Pancreas (tissue), 10 donors: ENCODE measurements at regions not wholly inside any gene's neighbourhood (a gene's known extent, or its start where the extent isn't known, plus 50 kb on each side); places are given as distances from the start of the nearest gene placed in this dataset.

Experiments
- ATAC-seq, 4 donors: fragments of 200-7000 bp; cut with Tn5 transposase; one replicate each; pipeline versions ENCODE4 v1.8.0 to v1.9.1; 2020; ENCODE audit warnings: mild to moderate bottlenecking in 4 of 4, moderate library complexity in 4 of 4
- DNase-seq, 6 donors: peaks; one replicate each; pipeline ENCODE4 v3.0.0-alpha.2; 2020
- FAIRE-seq: peaks from 2 replicates; lab custom pipeline; 2012; peaks lifted over from hg19 to GRCh38; lab: Jason Lieb, UNC
- H3K27ac ChIP-seq, 4 donors: fragments of 200-600 bp; sonication (generic); 1 replicate in 3 of 4; 2 replicates in 1 of 4; pipeline versions ENCODE4 v1.5.0 to v1.8.0; 2020
- H3K27me3 ChIP-seq, 4 donors: fragments of 200-600 bp; one replicate each; pipeline ENCODE4 v1.8.0; 2021
- H3K36me3 ChIP-seq, 3 donors: fragments of 200-600 bp; sonication (generic) in 1 of 3; one replicate each; pipeline versions ENCODE4 v1.5.0 to v1.8.0; 2020 to 2021
- H3K4me1 ChIP-seq, 3 donors: fragments of 200-600 bp; one replicate each; pipeline ENCODE4 v1.8.0; 2021
- H3K4me3 ChIP-seq, 4 donors: fragments of 200-600 bp; sonication (generic) in 2 of 4; one replicate each; pipeline versions ENCODE4 v1.5.0 to v1.8.0; 2020 to 2021
- H3K9me3 ChIP-seq, 4 donors: fragments of 200-600 bp; one replicate each; pipeline ENCODE4 v1.8.0; 2021
- WGBS, 2 donors: extraction: QIAGEN DNeasy Blood & Tissue Kit; methylation state at CpG; one replicate each; pipeline ENCODE4 v1.1.7; 2013; 5-methylcytosine and 5-hydroxymethylcytosine counted together
- intact Hi-C, 3 donors: fragments of 100-400 bp; cut with DNase I; formaldehyde crosslinking; loops; one replicate each; pipeline versions ENCODE4 v1.11.1 to v1.14.2; 2022
- TF ChIP-seq, protein P1 (sequence below), 4 donors: fragments of 200-600 bp; sonication (generic) in 3 of 4; IDR thresholded peaks; one replicate each; pipeline versions ENCODE4 v1.5.0 to v1.8.0; 2021; ENCODE audit warnings: antibody characterized with exemption in 4 of 4
- donor health status: healthy with polysubstance abuse.
- donor health status: DM: no; HTN: no; CAD: no; lungs with moderate emphysema.
- donor health status: DM: no; HTN: no; CAD: no.
- donor health status: control.
- donor health status: control.
- donor health status: Bipolar disorder and iron deficiency.
- donor health status: DM: yes; HTN: yes; CAD: no.
- donor health status: DM: no; HTN: no; CAD: no.
- donor health status: DM: no; HTN: no; CAD: no.
- donor health status: DM: yes; HTN: yes; CAD: no.

DNA sequence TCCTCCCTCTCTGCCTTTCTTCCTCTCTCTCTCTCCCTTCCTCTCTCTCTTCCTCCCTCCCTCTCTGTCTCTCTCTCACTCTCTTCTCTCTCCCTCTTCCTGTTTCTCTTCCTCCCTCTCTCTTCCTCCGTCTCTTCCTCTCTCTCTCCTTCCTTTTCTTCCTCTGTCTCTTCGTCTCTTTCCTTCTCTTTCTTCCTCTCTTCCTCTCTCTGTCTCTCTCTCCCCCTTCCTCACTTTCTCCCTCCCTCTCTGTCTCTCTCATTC is 295.3 kb downstream of the ASMT start:
- WGBS, 2 donors = 53 to 62% methylated on average over 2 of the region's 2 CpGs
- intact Hi-C loops = no loop called here
- no peak overlapping the region for H3K4me3 ChIP-seq
- FAIRE-seq (no peak), DNase-seq (no peak), ATAC-seq (no peak)
- H3K27ac ChIP-seq = no peak overlapping the region
- H3K9me3 ChIP-seq = no peaks in the 10 kb centered on the region
- no peaks in the 10 kb centered on the region for H3K4me1 ChIP-seq
- TF ChIP-seq, protein P1, sequence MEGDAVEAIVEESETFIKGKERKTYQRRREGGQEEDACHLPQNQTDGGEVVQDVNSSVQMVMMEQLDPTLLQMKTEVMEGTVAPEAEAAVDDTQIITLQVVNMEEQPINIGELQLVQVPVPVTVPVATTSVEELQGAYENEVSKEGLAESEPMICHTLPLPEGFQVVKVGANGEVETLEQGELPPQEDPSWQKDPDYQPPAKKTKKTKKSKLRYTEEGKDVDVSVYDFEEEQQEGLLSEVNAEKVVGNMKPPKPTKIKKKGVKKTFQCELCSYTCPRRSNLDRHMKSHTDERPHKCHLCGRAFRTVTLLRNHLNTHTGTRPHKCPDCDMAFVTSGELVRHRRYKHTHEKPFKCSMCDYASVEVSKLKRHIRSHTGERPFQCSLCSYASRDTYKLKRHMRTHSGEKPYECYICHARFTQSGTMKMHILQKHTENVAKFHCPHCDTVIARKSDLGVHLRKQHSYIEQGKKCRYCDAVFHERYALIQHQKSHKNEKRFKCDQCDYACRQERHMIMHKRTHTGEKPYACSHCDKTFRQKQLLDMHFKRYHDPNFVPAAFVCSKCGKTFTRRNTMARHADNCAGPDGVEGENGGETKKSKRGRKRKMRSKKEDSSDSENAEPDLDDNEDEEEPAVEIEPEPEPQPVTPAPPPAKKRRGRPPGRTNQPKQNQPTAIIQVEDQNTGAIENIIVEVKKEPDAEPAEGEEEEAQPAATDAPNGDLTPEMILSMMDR (IDR thresholded peaks at IDR 0.05) = no peak
- no peaks in the 10 kb centered on the region for H3K36me3 ChIP-seq
- H3K27me3 ChIP-seq = no peaks in the 10 kb centered on the region

DNA sequence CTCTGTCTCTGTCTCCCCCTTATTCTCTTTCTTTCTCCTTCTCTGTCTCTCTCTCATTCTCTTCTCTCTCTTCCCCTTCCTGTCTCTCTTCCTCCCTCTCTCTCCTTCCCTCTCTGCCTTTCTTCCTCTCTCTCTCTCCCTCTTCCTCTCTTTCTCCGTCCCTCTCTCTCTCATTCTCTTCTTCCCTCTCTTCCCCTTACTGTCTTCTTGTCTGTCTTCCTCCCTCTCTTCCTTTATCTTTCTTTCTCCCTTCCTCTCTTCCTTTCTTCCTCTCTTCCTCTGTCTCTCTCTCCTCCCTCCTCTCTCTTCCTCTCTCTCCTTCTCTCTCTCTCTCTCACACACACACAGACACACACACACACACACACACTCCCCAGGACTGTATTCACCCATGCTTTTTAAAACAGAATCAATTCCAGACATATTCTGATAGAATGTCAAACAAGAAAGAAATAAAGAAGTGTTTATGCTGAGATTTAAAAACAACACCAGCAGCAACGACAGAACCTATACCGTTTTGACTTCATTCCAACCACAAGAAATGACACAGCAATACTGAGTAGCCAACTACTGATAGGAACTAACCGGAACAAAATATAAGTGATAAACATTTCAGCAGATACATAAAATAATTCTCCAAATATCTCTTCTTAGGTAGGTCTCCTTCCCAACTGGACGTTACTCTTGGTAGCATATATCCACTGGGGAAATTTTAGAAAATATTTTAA is 296.7 kb downstream of the ASMT start:
- FAIRE-seq (no peak), DNase-seq (no peak), ATAC-seq (no peak)
- H3K4me3 ChIP-seq = no peak overlapping the region
- 41 to 51% methylated on average over 5 of the region's 5 CpGs for WGBS, 2 donors
- no peaks in the 10 kb centered on the region for H3K9me3 ChIP-seq
- H3K27ac ChIP-seq = no peak overlapping the region
- H3K27me3 ChIP-seq = no peaks in the 10 kb centered on the region
- H3K4me1 ChIP-seq = no peaks in the 10 kb centered on the region
- intact Hi-C loops = no loop called here
- TF ChIP-seq, protein P1 (IDR thresholded peaks at IDR 0.05) = no peak
- no peaks in the 10 kb centered on the region for H3K36me3 ChIP-seq

- Histone ChIP-seq H3K9me3 (no peaks in the 10 kb centered on the region), H3K27ac (no peak overlapping the region), H3K4me1 (no peaks in the 10 kb centered on the region), H3K4me3 (no peak overlapping the region), H3K36me3 (no peaks in the 10 kb centered on the region), H3K27me3 (no peaks in the 10 kb centered on the region)
- 76 to 79% methylated on average over 10 of the region's 10 CpGs for WGBS, 2 donors
- TF ChIP-seq, protein P1 (IDR thresholded peaks at IDR 0.05) = no peak
- intact Hi-C loops = no loop called here
- DNase-seq = no peak
- no peak for ATAC-seq
- FAIRE-seq = no peak
These were observed 297.3 kb downstream of the ASMT start for GRCh38 chrX:1912193-1912592.

- no peak overlapping the region for H3K4me3 ChIP-seq
- no peaks in the 10 kb centered on the region for H3K36me3 ChIP-seq
- intact Hi-C loops = no loop called here
- DNase-seq = no peak
- TF ChIP-seq, protein P1 (IDR thresholded peaks at IDR 0.05) = no peak
- FAIRE-seq = no peak
- no peaks in the 10 kb centered on the region for H3K4me1 ChIP-seq
- WGBS, 2 donors = 77 to 78% methylated on average over 23 of the region's 23 CpGs
- no peaks in the 10 kb centered on the region for H3K9me3 ChIP-seq
- H3K27ac ChIP-seq = no peak overlapping the region
- H3K27me3 ChIP-seq = no peaks in the 10 kb centered on the region
- no peak for ATAC-seq
These were observed 299.9 kb downstream of the ASMT start for GRCh38 chrX:1914606-1915365.

GRCh38 chrX:1918780-1919179 is 303.9 kb downstream of the ASMT start:
- DNase-seq (no peak), ATAC-seq (no peak), FAIRE-seq (no peak)
- Histone ChIP-seq H3K27me3 (no peaks in the 10 kb centered on the region), H3K4me1 (no peaks in the 10 kb centered on the region), H3K36me3 (no peaks in the 10 kb centered on the region), H3K9me3 (no peaks in the 10 kb centered on the region), H3K27ac (no peak overlapping the region), H3K4me3 (no peak overlapping the region)
- TF ChIP-seq, protein P1 (IDR thresholded peaks at IDR 0.05) = no peak
- intact Hi-C loops = no loop called here
- WGBS, 2 donors = 95 to 97% methylated on average over 8 of the region's 8 CpGs
